Stimulated activated CD8-positive, alpha-beta memory T cell treated with anti-CD3 and anti-CD28 coated beads, Interleukin-2, amount 100 ng/mL, for 1 hour (primary cell): ENCODE measurements at regions not wholly inside any gene's neighbourhood (a gene's known extent, or its start where the extent isn't known, plus 50 kb on each side); places are given as distances from the start of the nearest gene placed in this dataset.

Experiments
- DNase-seq, 2 donors: peaks; one replicate each; pipeline ENCODE4 v3.0.0-alpha.2; 2020; ENCODE audit warnings: low read depth in 2 of 2

- DNase-seq, result no peak
These were observed 292.8 kb upstream of the KLF6 start for GRCh38 chr10:4077804-4078203.

GRCh38 chr10:4076983-4077382 is 292.0 kb upstream of the KLF6 start:
- no peak for DNase-seq

- DNase-seq, result no peak
These were observed 290.4 kb upstream of the KLF6 start for GRCh38 chr10:4075443-4075842.

- no peak for DNase-seq
These were observed 289.8 kb upstream of the KLF6 start for GRCh38 chr10:4074545-4075407.

- no peak for DNase-seq
These were observed 288.9 kb upstream of the KLF6 start for GRCh38 chr10:4073912-4074311.

GRCh38 chr10:4070921-4071660 is 286.1 kb upstream of the KLF6 start:
- DNase-seq, result no peak

- DNase-seq, result no peak
These were observed 285.2 kb upstream of the KLF6 start for GRCh38 chr10:4070184-4070583.

- DNase-seq, result no peak
These were observed 284.5 kb upstream of the KLF6 start for GRCh38 chr10:4069491-4069890.

- DNase-seq, result no peak
These were observed 283.6 kb upstream of the KLF6 start for GRCh38 chr10:4068629-4069028.

- DNase-seq, result no peak
These were observed 283.0 kb upstream of the KLF6 start for GRCh38 chr10:4067931-4068561.

- no peak for DNase-seq
These were observed 282.5 kb upstream of the KLF6 start for GRCh38 chr10:4067531-4067930.

- DNase-seq, result no peak
These were observed 281.8 kb upstream of the KLF6 start for GRCh38 chr10:4066581-4067390.

GRCh38 chr10:4064489-4064888 is 279.5 kb upstream of the KLF6 start:
- DNase-seq, result no peak

- DNase-seq, result no peak
These were observed 278.7 kb upstream of the KLF6 start for GRCh38 chr10:4063717-4064116.

- DNase-seq, result no peak
These were observed 277.7 kb upstream of the KLF6 start for GRCh38 chr10:4062751-4063150.

- no peak for DNase-seq
These were observed 277.1 kb upstream of the KLF6 start for GRCh38 chr10:4062072-4062471.

- DNase-seq, result no peak
These were observed 276.5 kb upstream of the KLF6 start for GRCh38 chr10:4061441-4061951.

GRCh38 chr10:4059471-4060138 is 274.6 kb upstream of the KLF6 start:
- DNase-seq, result no peak

GRCh38 chr10:4058514-4059029 is 273.6 kb upstream of the KLF6 start:
- no peak for DNase-seq

GRCh38 chr10:4057725-4058513 is 272.9 kb upstream of the KLF6 start:
- DNase-seq, result no peak
